ENCODE measurements at regions not wholly inside any gene's neighbourhood (a gene's known extent, or its start where the extent isn't known, plus 50 kb on each side); places are given as distances from the start of the nearest gene placed in this dataset.

DNA sequence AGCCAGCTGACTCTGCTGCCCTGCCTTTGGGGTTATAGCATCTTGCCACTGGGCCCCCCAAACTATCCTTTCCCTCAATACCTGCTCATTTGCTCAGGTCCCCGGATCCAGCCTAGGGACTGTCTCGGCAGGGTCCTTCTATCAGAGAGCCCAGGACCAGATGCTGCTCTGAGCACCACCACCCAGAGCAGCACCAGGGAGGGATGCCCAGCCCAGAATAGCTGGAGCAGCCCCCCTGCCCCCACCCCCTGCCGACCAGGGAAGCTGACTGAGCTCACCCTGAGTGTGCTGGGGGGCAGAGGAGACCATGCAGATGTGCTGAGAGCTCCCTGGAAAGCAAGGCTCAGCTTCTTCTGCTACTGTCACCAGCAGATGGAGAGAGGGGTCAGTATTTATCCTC is 103.6 kb upstream of the IGSF1 start:
- Histone ChIP-seq H3K36me3 (ENCODE audit: control insufficient read depth, insufficient read depth, low read length) (no peaks in the 10 kb centered on the region), H3K27me3 (replicated peaks; ENCODE audit: control insufficient read depth, insufficient read depth, low read length) (no peaks in the 10 kb centered on the region), H3K4me3 (replicated peaks; ENCODE audit: low read depth, low read length) (no peak overlapping the region)
- no peak for DNase-seq (ENCODE audit: extremely low read depth, insufficient read length)
- TF ChIP-seq, protein P1, sequence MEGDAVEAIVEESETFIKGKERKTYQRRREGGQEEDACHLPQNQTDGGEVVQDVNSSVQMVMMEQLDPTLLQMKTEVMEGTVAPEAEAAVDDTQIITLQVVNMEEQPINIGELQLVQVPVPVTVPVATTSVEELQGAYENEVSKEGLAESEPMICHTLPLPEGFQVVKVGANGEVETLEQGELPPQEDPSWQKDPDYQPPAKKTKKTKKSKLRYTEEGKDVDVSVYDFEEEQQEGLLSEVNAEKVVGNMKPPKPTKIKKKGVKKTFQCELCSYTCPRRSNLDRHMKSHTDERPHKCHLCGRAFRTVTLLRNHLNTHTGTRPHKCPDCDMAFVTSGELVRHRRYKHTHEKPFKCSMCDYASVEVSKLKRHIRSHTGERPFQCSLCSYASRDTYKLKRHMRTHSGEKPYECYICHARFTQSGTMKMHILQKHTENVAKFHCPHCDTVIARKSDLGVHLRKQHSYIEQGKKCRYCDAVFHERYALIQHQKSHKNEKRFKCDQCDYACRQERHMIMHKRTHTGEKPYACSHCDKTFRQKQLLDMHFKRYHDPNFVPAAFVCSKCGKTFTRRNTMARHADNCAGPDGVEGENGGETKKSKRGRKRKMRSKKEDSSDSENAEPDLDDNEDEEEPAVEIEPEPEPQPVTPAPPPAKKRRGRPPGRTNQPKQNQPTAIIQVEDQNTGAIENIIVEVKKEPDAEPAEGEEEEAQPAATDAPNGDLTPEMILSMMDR (IDR thresholded peaks at IDR 0.05; ENCODE audit: insufficient read depth, low read length, poor library complexity, severe bottlenecking) = no peak

DNA sequence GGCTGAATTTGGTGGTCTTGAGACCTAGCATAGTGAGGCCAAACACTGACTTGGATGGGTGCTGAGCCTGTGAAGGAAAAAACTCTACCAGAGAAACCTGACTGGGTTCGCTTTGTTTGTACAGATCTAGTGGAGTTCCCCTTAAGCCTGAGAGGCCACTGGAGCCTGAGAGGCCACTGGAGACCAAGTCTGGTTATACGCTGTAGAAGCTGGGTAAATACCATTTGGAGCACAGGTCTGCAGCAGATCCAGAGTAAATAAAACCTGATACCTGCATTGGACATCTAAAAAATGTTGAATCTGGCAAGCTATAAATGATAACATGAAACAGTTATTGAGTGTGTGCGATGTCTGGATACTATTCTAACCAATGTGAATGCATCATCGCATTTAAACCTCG is 104.3 kb upstream of the IGSF1 start:
- no peak for DNase-seq (ENCODE audit: extremely low read depth, insufficient read length)
- TF ChIP-seq, protein P1 (IDR thresholded peaks at IDR 0.05; ENCODE audit: insufficient read depth, low read length, poor library complexity, severe bottlenecking) = no peak
- no peaks in the 10 kb centered on the region for H3K27me3 ChIP-seq (replicated peaks; ENCODE audit: control insufficient read depth, insufficient read depth, low read length)
- no peak overlapping the region for H3K4me3 ChIP-seq (replicated peaks; ENCODE audit: low read depth, low read length)
- no peaks in the 10 kb centered on the region for H3K36me3 ChIP-seq (ENCODE audit: control insufficient read depth, insufficient read depth, low read length)

DNA sequence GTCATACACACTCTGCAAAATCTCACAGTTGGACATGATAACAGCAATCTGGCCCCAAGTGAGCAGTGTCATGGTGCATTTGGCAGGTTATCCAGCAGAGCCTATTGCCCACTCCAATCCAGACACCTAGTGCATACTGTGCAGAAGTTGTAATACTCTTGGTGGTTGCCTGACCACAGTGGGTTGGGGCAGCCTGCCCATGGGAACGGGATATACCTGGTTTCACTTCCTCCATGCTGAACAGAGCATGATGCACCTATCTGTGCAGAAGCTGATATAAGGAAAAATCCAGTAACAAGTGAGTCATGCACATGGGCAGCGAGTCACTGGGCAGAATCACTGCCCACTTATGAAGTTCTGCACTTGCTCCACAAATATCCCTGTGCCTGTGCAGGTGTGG is 105.3 kb upstream of the IGSF1 start:
- no peaks in the 10 kb centered on the region for H3K36me3 ChIP-seq (ENCODE audit: control insufficient read depth, insufficient read depth, low read length)
- no peak for DNase-seq (ENCODE audit: extremely low read depth, insufficient read length)
- no peaks in the 10 kb centered on the region for H3K27me3 ChIP-seq (replicated peaks; ENCODE audit: control insufficient read depth, insufficient read depth, low read length)
- TF ChIP-seq, protein P1 (IDR thresholded peaks at IDR 0.05; ENCODE audit: insufficient read depth, low read length, poor library complexity, severe bottlenecking) = no peak
- H3K4me3 ChIP-seq (replicated peaks; ENCODE audit: low read depth, low read length) = no peak overlapping the region

DNA sequence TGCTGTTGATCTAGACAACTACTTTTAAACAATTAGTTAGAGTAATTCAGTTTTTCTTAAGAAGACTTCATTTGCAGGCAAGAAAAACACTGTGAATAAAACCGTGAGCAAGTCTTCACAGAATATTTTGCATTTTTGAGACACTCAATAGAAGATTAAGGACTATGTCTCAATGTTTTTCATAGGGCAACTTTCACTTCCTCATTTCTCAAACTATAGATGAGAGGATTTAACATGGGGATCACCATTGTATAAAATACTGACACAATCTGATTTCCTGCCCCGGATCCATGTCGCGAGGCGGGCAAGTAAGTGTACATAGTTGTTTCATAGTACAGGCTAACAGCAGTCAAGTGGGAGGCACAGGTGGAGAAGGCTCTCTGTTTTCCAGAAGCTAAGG is 108.8 kb upstream of the IGSF1 start:
- Histone ChIP-seq H3K27me3 (replicated peaks; ENCODE audit: control insufficient read depth, insufficient read depth, low read length) (no peaks in the 10 kb centered on the region), H3K4me3 (replicated peaks; ENCODE audit: low read depth, low read length) (no peak overlapping the region), H3K36me3 (ENCODE audit: control insufficient read depth, insufficient read depth, low read length) (no peaks in the 10 kb centered on the region)
- no peak for DNase-seq (ENCODE audit: extremely low read depth, insufficient read length)
- TF ChIP-seq, protein P1 (IDR thresholded peaks at IDR 0.05; ENCODE audit: insufficient read depth, low read length, poor library complexity, severe bottlenecking) = no peak

DNA sequence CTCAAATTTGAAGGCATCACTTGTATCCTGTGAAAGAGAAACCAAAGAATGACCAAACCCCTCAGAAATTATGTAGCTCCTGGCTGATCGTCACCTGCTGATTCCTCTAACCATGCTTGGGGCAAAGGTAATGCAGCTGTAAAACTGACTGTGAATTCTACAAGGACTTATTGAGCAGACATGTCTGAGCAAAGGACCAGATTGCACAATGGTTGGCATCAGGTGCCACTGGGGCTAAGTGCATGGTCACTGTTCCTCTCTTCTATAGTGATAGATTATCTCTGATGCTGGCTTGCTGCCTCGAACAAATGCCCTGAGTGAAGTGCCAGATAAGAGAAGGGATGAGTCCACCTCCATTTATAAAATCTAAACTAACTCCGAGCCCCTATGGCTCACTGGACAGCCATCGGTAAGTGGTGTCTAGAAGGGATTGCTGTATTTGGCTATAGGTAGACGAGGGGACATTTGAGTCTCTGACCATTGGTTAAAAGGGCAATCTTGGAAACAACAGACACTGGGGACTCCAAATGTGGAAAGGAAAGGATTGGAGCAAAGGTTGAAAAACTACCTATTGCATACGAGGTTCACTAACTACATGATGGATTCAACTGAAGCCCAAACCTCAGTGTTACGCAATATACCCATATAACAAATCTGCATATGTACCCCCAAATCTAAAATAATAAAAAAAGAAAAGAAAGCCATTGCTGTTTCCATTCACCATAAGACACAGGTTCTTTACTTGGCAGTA is 110.7 kb upstream of the IGSF1 start:
- no peak for DNase-seq (ENCODE audit: extremely low read depth, insufficient read length)
- Histone ChIP-seq H3K4me3 (replicated peaks; ENCODE audit: low read depth, low read length) (no peak overlapping the region), H3K36me3 (ENCODE audit: control insufficient read depth, insufficient read depth, low read length) (no peaks in the 10 kb centered on the region), H3K27me3 (replicated peaks; ENCODE audit: control insufficient read depth, insufficient read depth, low read length) (no peaks in the 10 kb centered on the region)
- TF ChIP-seq, protein P1 (IDR thresholded peaks at IDR 0.05; ENCODE audit: insufficient read depth, low read length, poor library complexity, severe bottlenecking) = no peak

Measured in GM06990 (cell line).